WI38 (cell line): ENCODE measurements at regions not wholly inside any gene's neighbourhood (a gene's known extent, or its start where the extent isn't known, plus 50 kb on each side); places are given as distances from the start of the nearest gene placed in this dataset.

ENCODE experiments used
- H3K4me3 ChIP-seq: 2 replicates; pipeline ENCODE4 v1.5.1; 2011; ENCODE audit warnings: low read depth, mild to moderate bottlenecking, control low read depth, low read length
- CTCF ChIP-seq: IDR thresholded peaks from 2 replicates; pipeline ENCODE4 v1.5.1; 2012; ENCODE audit warnings: low read depth, mild to moderate bottlenecking, control low read depth, low read length

GRCh38 chr22:48706934-48707762 is 1120.5 kb downstream of the BRD1 start:
- no peak for TF ChIP-seq CTCF
- no peak overlapping the region for H3K4me3 ChIP-seq

GRCh38 chr22:48705917-48706605 is 1121.6 kb downstream of the BRD1 start:
- no peak overlapping the region for H3K4me3 ChIP-seq
- no peak for TF ChIP-seq CTCF

- no peak for TF ChIP-seq CTCF
- H3K4me3 ChIP-seq = no peak overlapping the region
Observed at GRCh38 chr22:48705159-48705916, 1122.3 kb downstream of the BRD1 start.

GRCh38 chr22:48704335-48704734 is 1123.3 kb downstream of the BRD1 start:
- no peak for TF ChIP-seq CTCF
- no peak overlapping the region for H3K4me3 ChIP-seq

GRCh38 chr22:48703265-48703941 is 1124.3 kb downstream of the BRD1 start:
- H3K4me3 ChIP-seq = no peak overlapping the region
- TF ChIP-seq CTCF = no peak

- TF ChIP-seq CTCF = no peak
- H3K4me3 ChIP-seq = no peak overlapping the region
Observed at GRCh38 chr22:48702573-48703264, 1125.0 kb downstream of the BRD1 start.
